ENCODE measurements at regions not wholly inside any gene's neighbourhood (a gene's known extent, or its start where the extent isn't known, plus 50 kb on each side); places are given as distances from the start of the nearest gene placed in this dataset.

- DNase-seq (ENCODE audit: low spot score), result no peak
- TF ChIP-seq CTCF (IDR thresholded peaks at IDR 0.05; ENCODE audit: unreplicated experiment), result no peak
- H3K9me3 Mint-ChIP-seq (ENCODE audit: unreplicated experiment), result no peaks in the 10 kb centered on the region
- H3K4me3 Mint-ChIP-seq (ENCODE audit: unreplicated experiment), result no peak overlapping the region
- H3K27ac Mint-ChIP-seq (ENCODE audit: unreplicated experiment), result no peak overlapping the region
- no peaks in the 10 kb centered on the region for H3K27me3 Mint-ChIP-seq (ENCODE audit: unreplicated experiment)
- no peaks in the 10 kb centered on the region for H3K4me1 Mint-ChIP-seq (ENCODE audit: unreplicated experiment)
- no peaks in the 10 kb centered on the region for H3K36me3 Mint-ChIP-seq (ENCODE audit: low read depth, unreplicated experiment)
Measured at GRCh38 chr4:10861036-10861435, 176.5 kb upstream of the CLNK start.

GRCh38 chr4:10856271-10856782, 171.8 kb upstream of the CLNK start:
- no peak for DNase-seq (ENCODE audit: low spot score)
- Mint-ChIP-seq H3K9me3 (ENCODE audit: unreplicated experiment) (no peaks in the 10 kb centered on the region), H3K27ac (ENCODE audit: unreplicated experiment) (no peak overlapping the region), H3K27me3 (ENCODE audit: unreplicated experiment) (no peaks in the 10 kb centered on the region), H3K4me3 (ENCODE audit: unreplicated experiment) (no peak overlapping the region), H3K4me1 (ENCODE audit: unreplicated experiment) (no peaks in the 10 kb centered on the region), H3K36me3 (ENCODE audit: low read depth, unreplicated experiment) (no peaks in the 10 kb centered on the region)
- no peak for TF ChIP-seq CTCF (IDR thresholded peaks at IDR 0.05; ENCODE audit: unreplicated experiment)

GRCh38 chr4:10853196-10853595, 168.6 kb upstream of the CLNK start:
- Mint-ChIP-seq H3K36me3 (ENCODE audit: low read depth, unreplicated experiment) (no peaks in the 10 kb centered on the region), H3K27ac (ENCODE audit: unreplicated experiment) (no peak overlapping the region), H3K9me3 (ENCODE audit: unreplicated experiment) (no peaks in the 10 kb centered on the region), H3K27me3 (ENCODE audit: unreplicated experiment) (no peaks in the 10 kb centered on the region), H3K4me1 (ENCODE audit: unreplicated experiment) (peaks cover 3% of the 10 kb centered on the region), H3K4me3 (ENCODE audit: unreplicated experiment) (no peak overlapping the region)
- TF ChIP-seq CTCF (IDR thresholded peaks at IDR 0.05; ENCODE audit: unreplicated experiment), result no peak
- DNase-seq (ENCODE audit: low spot score), result no peak

GRCh38 chr4:10841697-10842096, 157.1 kb upstream of the CLNK start:
- no peak for TF ChIP-seq CTCF (IDR thresholded peaks at IDR 0.05; ENCODE audit: unreplicated experiment)
- Mint-ChIP-seq H3K9me3 (ENCODE audit: unreplicated experiment) (no peaks in the 10 kb centered on the region), H3K4me1 (ENCODE audit: unreplicated experiment) (no peaks in the 10 kb centered on the region), H3K27me3 (ENCODE audit: unreplicated experiment) (peaks cover 1% of the 10 kb centered on the region), H3K27ac (ENCODE audit: unreplicated experiment) (no peak overlapping the region), H3K4me3 (ENCODE audit: unreplicated experiment) (no peak overlapping the region), H3K36me3 (ENCODE audit: low read depth, unreplicated experiment) (no peaks in the 10 kb centered on the region)
- DNase-seq (ENCODE audit: low spot score), result no peak

- Mint-ChIP-seq H3K9me3 (ENCODE audit: unreplicated experiment) (no peaks in the 10 kb centered on the region), H3K4me1 (ENCODE audit: unreplicated experiment) (peaks cover 7% of the 10 kb centered on the region), H3K4me3 (ENCODE audit: unreplicated experiment) (no peak overlapping the region), H3K27ac (ENCODE audit: unreplicated experiment) (no peak overlapping the region), H3K27me3 (ENCODE audit: unreplicated experiment) (peaks cover 1% of the 10 kb centered on the region), H3K36me3 (ENCODE audit: low read depth, unreplicated experiment) (no peaks in the 10 kb centered on the region)
- no peak for DNase-seq (ENCODE audit: low spot score)
- no peak for TF ChIP-seq CTCF (IDR thresholded peaks at IDR 0.05; ENCODE audit: unreplicated experiment)
Measured at GRCh38 chr4:10837151-10837550, 152.6 kb upstream of the CLNK start.

Measured in endothelial cell (in vitro differentiated cells).